Astrocyte (in vitro differentiated cells and primary cell): ENCODE measurements at regions not wholly inside any gene's neighbourhood (a gene's known extent, or its start where the extent isn't known, plus 50 kb on each side); places are given as distances from the start of the nearest gene placed in this dataset.

Source experiments
- EZH2 ChIP-seq: IDR thresholded peaks from 2 replicates; pipeline ENCODE4 v1.6.1; 2012; ENCODE audit warnings: mild to moderate bottlenecking, low read length, inconsistent platforms; ENCODE audit not compliant: insufficient read depth
- TF ChIP-seq, protein P1 (sequence below): IDR thresholded peaks from 2 replicates; pipeline ENCODE4 v1.5.1; 2011; ENCODE audit warnings: low read depth, mild to moderate bottlenecking, inconsistent platforms, low read length, moderate library complexity; ENCODE audit not compliant: insufficient read depth

DNA sequence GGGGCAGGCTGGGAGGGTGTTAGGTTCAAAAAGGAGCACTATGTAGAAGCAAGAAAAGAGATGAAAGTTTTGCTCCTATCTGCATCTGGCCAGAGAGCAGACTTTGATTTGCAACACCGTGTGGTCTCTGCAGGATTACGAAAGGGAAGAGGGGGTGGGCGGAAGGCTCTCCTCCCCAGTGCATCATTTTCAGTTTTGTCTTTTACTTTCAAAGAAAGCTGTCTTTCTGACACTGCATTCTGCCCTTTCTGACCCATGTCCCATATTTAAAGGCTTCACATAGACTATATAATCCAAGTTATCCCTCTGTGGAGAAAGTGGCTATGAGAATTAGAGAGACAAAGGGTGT lies 126.5 kb downstream of the RHOU start:
- TF ChIP-seq, protein P1, sequence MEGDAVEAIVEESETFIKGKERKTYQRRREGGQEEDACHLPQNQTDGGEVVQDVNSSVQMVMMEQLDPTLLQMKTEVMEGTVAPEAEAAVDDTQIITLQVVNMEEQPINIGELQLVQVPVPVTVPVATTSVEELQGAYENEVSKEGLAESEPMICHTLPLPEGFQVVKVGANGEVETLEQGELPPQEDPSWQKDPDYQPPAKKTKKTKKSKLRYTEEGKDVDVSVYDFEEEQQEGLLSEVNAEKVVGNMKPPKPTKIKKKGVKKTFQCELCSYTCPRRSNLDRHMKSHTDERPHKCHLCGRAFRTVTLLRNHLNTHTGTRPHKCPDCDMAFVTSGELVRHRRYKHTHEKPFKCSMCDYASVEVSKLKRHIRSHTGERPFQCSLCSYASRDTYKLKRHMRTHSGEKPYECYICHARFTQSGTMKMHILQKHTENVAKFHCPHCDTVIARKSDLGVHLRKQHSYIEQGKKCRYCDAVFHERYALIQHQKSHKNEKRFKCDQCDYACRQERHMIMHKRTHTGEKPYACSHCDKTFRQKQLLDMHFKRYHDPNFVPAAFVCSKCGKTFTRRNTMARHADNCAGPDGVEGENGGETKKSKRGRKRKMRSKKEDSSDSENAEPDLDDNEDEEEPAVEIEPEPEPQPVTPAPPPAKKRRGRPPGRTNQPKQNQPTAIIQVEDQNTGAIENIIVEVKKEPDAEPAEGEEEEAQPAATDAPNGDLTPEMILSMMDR, result no peak
- no peak for TF ChIP-seq EZH2
